Forelimb muscle (tissue), 1 donor: ENCODE measurements at regions not wholly inside any gene's neighbourhood (a gene's known extent, or its start where the extent isn't known, plus 50 kb on each side); places are given as distances from the start of the nearest gene placed in this dataset.
"Not testable (repeated sequence)": the region's sequence is repeated elsewhere in the genome, so short reads cannot be mapped to it uniquely, and the experiment has no call there.

ENCODE experiments used
- DNase-seq: peaks from one replicate; pipeline ENCODE4 v3.0.0-alpha.2; 2013; ENCODE audit warnings: low read depth

- no peak for DNase-seq
Measured at GRCh38 chr18:47411159-47411558, 159.7 kb upstream of the SKOR2 start.

GRCh38 chr18:47410139-47410538 lies 158.7 kb upstream of the SKOR2 start:
- no peak for DNase-seq

- DNase-seq: no peak
Measured at GRCh38 chr18:47409519-47409918, 158.1 kb upstream of the SKOR2 start.

- DNase-seq: no peak
Measured at GRCh38 chr18:47407736-47408135, 156.3 kb upstream of the SKOR2 start.

GRCh38 chr18:47404845-47405244 lies 153.4 kb upstream of the SKOR2 start:
- no peak for DNase-seq

- DNase-seq: no peak
Measured at GRCh38 chr18:47403949-47404348, 152.5 kb upstream of the SKOR2 start.

- no peak for DNase-seq
Measured at GRCh38 chr18:47403317-47403716, 151.9 kb upstream of the SKOR2 start.

- DNase-seq: no peak
Measured at GRCh38 chr18:47399475-47399874, 148.0 kb upstream of the SKOR2 start.

- no peak for DNase-seq
Measured at GRCh38 chr18:47397671-47398319, 146.3 kb upstream of the SKOR2 start.

GRCh38 chr18:47391665-47392064 lies 140.2 kb upstream of the SKOR2 start:
- no peak for DNase-seq

GRCh38 chr18:47390410-47391024 lies 139.1 kb upstream of the SKOR2 start:
- no peak for DNase-seq

- DNase-seq: no peak
Measured at GRCh38 chr18:47389210-47389609, 137.8 kb upstream of the SKOR2 start.

GRCh38 chr18:47387864-47388263 lies 136.4 kb upstream of the SKOR2 start:
- no peak for DNase-seq

- DNase-seq: no peak
Measured at GRCh38 chr18:47383729-47384128, 132.3 kb upstream of the SKOR2 start.

- no peak for DNase-seq
Measured at GRCh38 chr18:47381975-47382570, 130.6 kb upstream of the SKOR2 start.

GRCh38 chr18:47380153-47380552 lies 128.7 kb upstream of the SKOR2 start:
- DNase-seq: no peak

- no peak for DNase-seq
Measured at GRCh38 chr18:47373465-47373864, 122.0 kb upstream of the SKOR2 start.

GRCh38 chr18:47370052-47370451 lies 118.6 kb upstream of the SKOR2 start:
- no peak for DNase-seq

GRCh38 chr18:47354061-47354460 lies 102.6 kb upstream of the SKOR2 start:
- DNase-seq: not testable (repeated sequence)

- no peak for DNase-seq
Measured at GRCh38 chr18:47346016-47346415, 94.6 kb upstream of the SKOR2 start.

- DNase-seq: no peak
Measured at GRCh38 chr18:47345291-47345690, 93.8 kb upstream of the SKOR2 start.

- no peak for DNase-seq
Measured at GRCh38 chr18:47343291-47343690, 91.8 kb upstream of the SKOR2 start.

GRCh38 chr18:47342566-47342965 lies 91.1 kb upstream of the SKOR2 start:
- no peak for DNase-seq
